ENCODE measurements at regions not wholly inside any gene's neighbourhood (a gene's known extent, or its start where the extent isn't known, plus 50 kb on each side); places are given as distances from the start of the nearest gene placed in this dataset.

- peak; percentile 2; the same call in 1 of the 2 replicates for TF ChIP-seq USF1 (IDR thresholded peaks at IDR 0.05)
- no peak for TF ChIP-seq CREB1 (IDR thresholded peaks at IDR 0.05; ENCODE audit: low read depth)
- TF ChIP-seq MAX (IDR thresholded peaks at IDR 0.05): 0 out of 2 replicates have a peak, but pooled peaks have one; percentile 13
Measured at GRCh38 chr5:125719681-125720347, 703.4 kb upstream of the GRAMD2B start.

GRCh38 chr5:125720348-125720685, 702.9 kb upstream of the GRAMD2B start:
- TF ChIP-seq CEBPB (IDR thresholded peaks at IDR 0.05): no peak

GRCh38 chr5:125720721-125721120, 702.5 kb upstream of the GRAMD2B start:
- TF ChIP-seq TAF1 (IDR thresholded peaks at IDR 0.05; ENCODE audit: low read depth): no peak
- no peak for TF ChIP-seq EP300 (IDR thresholded peaks at IDR 0.05; ENCODE audit: borderline replicate concordance)
- no peak for TF ChIP-seq TCF12 (IDR thresholded peaks at IDR 0.05; ENCODE audit: low read depth)
- TF ChIP-seq ZBTB7A (IDR thresholded peaks at IDR 0.05; ENCODE audit: low read depth): no peak
- no peak for TF ChIP-seq CEBPB (IDR thresholded peaks at IDR 0.05)
- no peak for TF ChIP-seq TEAD4 (IDR thresholded peaks at IDR 0.05)
- no peak for TF ChIP-seq USF1 (IDR thresholded peaks at IDR 0.05)
- TF ChIP-seq CREB1 (IDR thresholded peaks at IDR 0.05; ENCODE audit: low read depth): no peak
- no peak for TF ChIP-seq REST (IDR thresholded peaks at IDR 0.05; ENCODE audit: low read depth)
- TF ChIP-seq NFIC (IDR thresholded peaks at IDR 0.05): no peak
- no peak for TF ChIP-seq EGR1 (IDR thresholded peaks at IDR 0.05)

- TF ChIP-seq NFIC (IDR thresholded peaks at IDR 0.05) (no peak), FOXM1 (IDR thresholded peaks at IDR 0.05; ENCODE audit: borderline replicate concordance, low read depth) (no peak), YY1 (IDR thresholded peaks at IDR 0.05; ENCODE audit: low read depth) (no peak), RAD21 (IDR thresholded peaks at IDR 0.05; ENCODE audit: low read depth) (no peak), TCF12 (IDR thresholded peaks at IDR 0.05; ENCODE audit: low read depth) (no peak), MAX (IDR thresholded peaks at IDR 0.05) (no peak), USF1 (IDR thresholded peaks at IDR 0.05) (no peak), CREB1 (IDR thresholded peaks at IDR 0.05; ENCODE audit: low read depth) (no peak), EGR1 (IDR thresholded peaks at IDR 0.05) (no peak), TAF1 (IDR thresholded peaks at IDR 0.05; ENCODE audit: low read depth) (no peak), TEAD4 (IDR thresholded peaks at IDR 0.05) (no peak), CEBPB (IDR thresholded peaks at IDR 0.05) (no peak), REST (IDR thresholded peaks at IDR 0.05; ENCODE audit: low read depth) (no peak), ZBTB7A (IDR thresholded peaks at IDR 0.05; ENCODE audit: low read depth) (no peak), EP300 (IDR thresholded peaks at IDR 0.05; ENCODE audit: borderline replicate concordance) (no peak)
Measured at GRCh38 chr5:125722550-125722949, 700.7 kb upstream of the GRAMD2B start.

GRCh38 chr5:125725691-125726090, 697.5 kb upstream of the GRAMD2B start:
- no peak for TF ChIP-seq TAF1 (IDR thresholded peaks at IDR 0.05; ENCODE audit: low read depth)
- no peak for TF ChIP-seq NFIC (IDR thresholded peaks at IDR 0.05)
- TF ChIP-seq MAX (IDR thresholded peaks at IDR 0.05): no peak
- no peak for TF ChIP-seq YY1 (IDR thresholded peaks at IDR 0.05; ENCODE audit: low read depth)
- no peak for TF ChIP-seq REST (IDR thresholded peaks at IDR 0.05; ENCODE audit: low read depth)
- no peak for TF ChIP-seq USF1 (IDR thresholded peaks at IDR 0.05)
- no peak for TF ChIP-seq CEBPB (IDR thresholded peaks at IDR 0.05)
- TF ChIP-seq EP300 (IDR thresholded peaks at IDR 0.05; ENCODE audit: borderline replicate concordance): no peak
- TF ChIP-seq RAD21 (IDR thresholded peaks at IDR 0.05; ENCODE audit: low read depth): no peak
- no peak for TF ChIP-seq ZBTB7A (IDR thresholded peaks at IDR 0.05; ENCODE audit: low read depth)
- TF ChIP-seq TCF12 (IDR thresholded peaks at IDR 0.05; ENCODE audit: low read depth): no peak
- TF ChIP-seq FOXM1 (IDR thresholded peaks at IDR 0.05; ENCODE audit: borderline replicate concordance, low read depth): no peak
- no peak for TF ChIP-seq CREB1 (IDR thresholded peaks at IDR 0.05; ENCODE audit: low read depth)
- no peak for TF ChIP-seq TEAD4 (IDR thresholded peaks at IDR 0.05)
- TF ChIP-seq EGR1 (IDR thresholded peaks at IDR 0.05): no peak
